NB4 (cell line): ENCODE measurements at regions not wholly inside any gene's neighbourhood (a gene's known extent, or its start where the extent isn't known, plus 50 kb on each side); places are given as distances from the start of the nearest gene placed in this dataset.
A peak's percentile ranks its signal among the peaks of the same experiment; 100 is the strongest.

Experiments
- DNase-seq: peaks from one replicate; pipeline ENCODE4 v3.0.0; 2010; ENCODE audit warnings: low read depth
- H3K4me3 ChIP-seq: one replicate; pipeline ENCODE4 v1.5.1; 2011; ENCODE audit warnings: mild to moderate bottlenecking, low read depth, low read length, moderate library complexity
- MYC ChIP-seq: IDR thresholded peaks from 2 replicates; pipeline ENCODE4 v1.6.1; 2011; ENCODE audit warnings: low read depth, low read length
- POLR2A ChIP-seq: IDR thresholded peaks from 2 replicates; pipeline ENCODE4 v1.6.1; 2011; ENCODE audit warnings: mild to moderate bottlenecking; ENCODE audit not compliant: insufficient read length; ENCODE audit errors: extremely low read depth
- TF ChIP-seq, protein P1 (sequence below): IDR thresholded peaks from one replicate; pipeline ENCODE4 v1.5.1; 2012; ENCODE audit warnings: low read depth, low read length
- TF ChIP-seq, protein P2 (sequence below): IDR thresholded peaks from 2 replicates; pipeline ENCODE4 v1.6.1; 2011; ENCODE audit warnings: low read depth, low read length

DNA sequence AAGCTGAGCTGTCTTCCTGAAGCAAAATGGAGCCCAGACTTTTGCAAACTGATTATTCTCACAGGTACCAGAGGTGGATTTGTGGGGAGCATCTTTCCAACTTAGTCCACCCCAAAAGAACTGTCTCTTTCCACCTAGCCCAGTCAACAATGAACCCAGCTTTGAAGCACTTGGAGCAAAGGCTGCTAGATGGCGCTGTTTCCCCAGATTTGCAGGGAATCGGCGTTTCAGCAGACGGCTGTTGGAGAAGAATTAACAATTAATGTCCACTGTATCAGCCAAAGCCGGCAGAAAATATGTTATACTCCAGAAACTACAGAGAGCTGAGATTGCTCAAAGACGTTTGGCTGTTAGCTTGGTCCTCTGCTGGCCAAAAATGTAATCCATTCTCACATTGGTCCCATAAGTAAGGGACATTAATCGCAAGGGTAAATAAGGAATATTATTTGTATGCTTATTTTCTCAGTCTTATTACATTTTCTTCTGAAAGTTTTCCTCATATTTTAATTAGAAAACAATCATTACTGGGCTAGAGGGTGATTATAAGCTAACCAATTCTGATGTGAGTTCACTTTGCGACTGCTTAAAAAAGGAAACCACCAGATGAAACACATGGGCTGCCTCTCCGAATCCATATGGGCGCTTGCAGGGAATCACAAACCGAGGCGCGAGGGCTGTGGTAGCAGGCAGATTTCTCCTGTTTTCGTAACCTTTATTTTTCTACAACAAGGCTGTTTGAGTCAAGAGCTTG, 423.8 kb upstream of the MEX3C start:
- peak; percentile 62 for DNase-seq
- no peak for TF ChIP-seq MYC
- TF ChIP-seq, protein P1, sequence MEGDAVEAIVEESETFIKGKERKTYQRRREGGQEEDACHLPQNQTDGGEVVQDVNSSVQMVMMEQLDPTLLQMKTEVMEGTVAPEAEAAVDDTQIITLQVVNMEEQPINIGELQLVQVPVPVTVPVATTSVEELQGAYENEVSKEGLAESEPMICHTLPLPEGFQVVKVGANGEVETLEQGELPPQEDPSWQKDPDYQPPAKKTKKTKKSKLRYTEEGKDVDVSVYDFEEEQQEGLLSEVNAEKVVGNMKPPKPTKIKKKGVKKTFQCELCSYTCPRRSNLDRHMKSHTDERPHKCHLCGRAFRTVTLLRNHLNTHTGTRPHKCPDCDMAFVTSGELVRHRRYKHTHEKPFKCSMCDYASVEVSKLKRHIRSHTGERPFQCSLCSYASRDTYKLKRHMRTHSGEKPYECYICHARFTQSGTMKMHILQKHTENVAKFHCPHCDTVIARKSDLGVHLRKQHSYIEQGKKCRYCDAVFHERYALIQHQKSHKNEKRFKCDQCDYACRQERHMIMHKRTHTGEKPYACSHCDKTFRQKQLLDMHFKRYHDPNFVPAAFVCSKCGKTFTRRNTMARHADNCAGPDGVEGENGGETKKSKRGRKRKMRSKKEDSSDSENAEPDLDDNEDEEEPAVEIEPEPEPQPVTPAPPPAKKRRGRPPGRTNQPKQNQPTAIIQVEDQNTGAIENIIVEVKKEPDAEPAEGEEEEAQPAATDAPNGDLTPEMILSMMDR: peak; percentile 80
- no peak overlapping the region for H3K4me3 ChIP-seq

DNA sequence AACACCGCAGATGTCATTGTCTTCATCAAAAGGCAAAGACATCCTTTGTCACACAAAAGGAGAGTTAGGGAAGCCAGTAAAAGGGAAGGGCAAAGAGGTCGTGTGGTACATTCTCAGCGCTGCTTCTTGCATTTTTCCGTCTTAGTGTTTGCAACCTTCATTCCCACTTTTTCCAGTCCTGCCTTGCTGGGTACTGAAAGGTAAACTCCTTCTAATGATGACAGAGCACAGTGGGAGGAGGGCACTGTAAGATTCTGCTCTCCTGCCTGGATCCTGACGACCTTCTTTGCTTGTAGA, 424.3 kb upstream of the MEX3C start:
- no peak for TF ChIP-seq POLR2A
- TF ChIP-seq, protein P1: no peak
- TF ChIP-seq MYC: no peak
- TF ChIP-seq, protein P2, sequence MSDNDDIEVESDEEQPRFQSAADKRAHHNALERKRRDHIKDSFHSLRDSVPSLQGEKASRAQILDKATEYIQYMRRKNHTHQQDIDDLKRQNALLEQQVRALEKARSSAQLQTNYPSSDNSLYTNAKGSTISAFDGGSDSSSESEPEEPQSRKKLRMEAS: no peak
- H3K4me3 ChIP-seq: no peak overlapping the region
- no peak for DNase-seq

DNA sequence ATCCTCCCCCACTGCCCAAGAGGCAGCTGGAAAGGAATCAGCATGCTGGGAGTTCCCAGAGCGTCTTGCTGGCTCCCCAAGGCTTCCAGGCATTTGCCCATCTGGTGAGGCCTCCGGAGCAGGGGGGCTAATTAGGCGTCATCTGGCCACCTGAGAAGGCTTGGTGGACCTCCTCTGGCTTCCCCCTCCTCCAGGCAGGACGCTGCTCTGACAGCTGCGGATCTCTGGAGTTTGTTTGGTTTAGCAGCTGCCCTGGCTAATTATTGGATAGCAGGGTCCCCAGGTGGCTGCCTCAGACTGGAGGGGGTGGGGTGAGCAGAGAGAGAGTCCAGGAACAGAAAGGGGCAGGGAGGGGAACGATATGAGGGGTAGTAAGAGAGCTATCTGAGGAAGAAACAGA, 425.2 kb upstream of the MEX3C start:
- TF ChIP-seq, protein P2: no peak
- no peak for TF ChIP-seq MYC
- TF ChIP-seq, protein P1: no peak
- no peak for TF ChIP-seq POLR2A
- H3K4me3 ChIP-seq: no peak overlapping the region
- no peak for DNase-seq

DNA sequence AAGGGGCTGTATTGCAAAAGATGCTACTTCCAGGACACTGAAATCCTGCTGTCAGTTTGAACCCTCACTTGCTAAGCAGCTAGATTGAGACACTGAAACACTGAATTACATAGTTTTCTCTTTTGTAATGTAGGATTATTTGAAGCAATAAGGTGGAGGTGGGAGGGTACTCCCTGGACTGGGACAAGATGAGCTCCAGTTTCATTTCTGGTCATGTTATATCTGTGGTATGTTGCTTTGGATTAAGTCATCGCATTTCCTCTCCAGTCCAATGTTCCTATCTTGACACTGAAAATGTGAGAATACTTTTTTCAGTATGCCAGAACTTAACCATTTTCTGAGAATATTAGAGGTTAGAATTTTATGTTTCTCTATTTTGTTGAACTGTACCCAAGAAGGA, 426.2 kb upstream of the MEX3C start:
- TF ChIP-seq, protein P1: no peak
- TF ChIP-seq POLR2A: no peak
- no peak for TF ChIP-seq MYC
- TF ChIP-seq, protein P2: no peak
- H3K4me3 ChIP-seq: no peak overlapping the region
- no peak for DNase-seq

DNA sequence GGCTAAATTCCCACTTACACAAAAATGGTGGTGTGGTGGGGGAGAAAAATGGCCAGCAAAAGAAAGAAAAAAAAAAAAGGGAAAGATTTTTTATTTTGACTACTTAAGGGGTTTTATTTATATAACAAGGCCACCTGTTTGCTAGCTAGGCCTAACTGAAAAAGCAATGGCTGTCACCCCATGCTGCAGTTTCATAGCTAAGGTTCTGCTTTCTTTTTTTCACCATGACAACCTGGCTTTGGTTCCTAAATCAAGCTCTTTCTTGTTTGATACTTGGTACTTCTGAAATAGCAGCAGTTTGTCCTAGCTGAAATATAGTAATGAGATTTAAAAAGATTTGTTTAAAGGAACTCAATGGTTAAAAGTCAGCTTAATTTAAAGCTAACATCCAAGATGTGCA, 433.2 kb upstream of the MEX3C start:
- H3K4me3 ChIP-seq: no peak overlapping the region
- DNase-seq: no peak
- TF ChIP-seq POLR2A (no peak), MYC (no peak)
- TF ChIP-seq, protein P1: no peak
- TF ChIP-seq, protein P2: no peak

DNA sequence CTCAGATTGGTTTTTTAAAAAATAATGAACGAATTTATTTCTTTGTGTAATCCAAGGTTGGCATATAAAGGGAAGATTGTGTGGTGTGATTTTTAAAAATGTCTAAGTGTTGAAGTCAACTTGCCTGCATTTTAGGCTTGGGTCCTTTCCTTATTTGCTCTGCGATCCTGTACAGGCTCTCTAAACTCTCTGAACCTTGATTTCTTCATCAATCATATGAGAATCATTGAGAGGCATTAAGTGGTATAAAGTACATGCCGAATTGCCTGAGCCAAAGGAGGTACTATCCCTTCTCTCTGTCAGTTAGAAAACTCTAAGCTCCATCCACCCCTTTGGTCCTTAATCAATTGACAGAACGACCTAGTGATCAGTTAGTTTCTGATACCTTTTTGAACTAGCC, 440.4 kb upstream of the MEX3C start:
- H3K4me3 ChIP-seq: no peak overlapping the region
- TF ChIP-seq, protein P2: no peak
- no peak for TF ChIP-seq MYC
- TF ChIP-seq POLR2A: no peak
- TF ChIP-seq, protein P1: no peak
- DNase-seq: no peak
